HG03342 (cell line): ENCODE measurements at regions not wholly inside any gene's neighbourhood (a gene's known extent, or its start where the extent isn't known, plus 50 kb on each side); places are given as distances from the start of the nearest gene placed in this dataset.
"Not testable (repeated sequence)": the region's sequence is repeated elsewhere in the genome, so short reads cannot be mapped to it uniquely, and the experiment has no call there.

Experiments
- ATAC-seq: cut with Tn5 transposase; IDR thresholded peaks from one replicate; pipeline ENCODE4 v1.9.1; 2021; ENCODE audit warnings: mild to moderate bottlenecking, moderate library complexity; ENCODE audit not compliant: unreplicated experiment

GRCh38 chr17:69669441-69670178, 255.1 kb downstream of the MAP2K6 start:
- ATAC-seq, result no peak

DNA sequence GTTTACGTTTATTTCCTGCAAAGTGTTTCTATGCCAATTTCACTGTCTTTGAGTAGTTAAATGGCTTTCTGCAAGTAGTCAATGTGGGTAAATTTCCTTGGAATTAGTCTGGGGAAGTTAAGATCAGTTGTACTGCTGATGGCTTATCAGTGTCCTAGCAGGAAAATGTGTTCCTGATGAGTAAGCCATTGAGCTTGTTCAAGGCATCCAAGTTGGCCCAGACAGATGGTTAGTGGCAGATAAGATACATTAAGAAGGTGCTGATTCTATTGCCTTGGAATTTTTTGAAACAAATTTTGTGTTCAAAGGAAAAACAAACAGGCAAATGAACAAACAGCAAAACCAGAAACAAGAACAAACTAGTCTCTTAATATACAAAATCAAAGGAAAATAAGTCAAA, 258.4 kb downstream of the MAP2K6 start:
- ATAC-seq, result no peak

DNA sequence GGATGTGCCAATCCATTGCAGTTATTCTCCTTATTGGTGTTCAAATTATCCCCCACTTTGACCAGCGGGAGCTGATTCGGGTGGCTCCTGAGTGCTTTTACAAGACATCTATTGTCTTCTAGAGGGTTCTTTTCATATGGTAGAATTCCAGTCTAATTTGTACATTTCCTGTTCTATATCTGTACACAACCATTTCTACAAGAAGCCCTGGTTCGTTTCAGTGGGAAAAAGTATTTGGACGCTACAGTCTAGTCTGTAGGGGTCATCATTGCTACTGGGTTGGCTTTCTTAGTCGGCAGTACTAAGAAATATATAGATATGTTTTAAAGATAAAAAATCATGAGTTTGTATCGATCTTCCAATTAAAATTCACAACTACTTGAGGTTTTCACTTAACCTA, 262.6 kb downstream of the MAP2K6 start:
- ATAC-seq, result no peak

GRCh38 chr17:69678206-69678605, 263.7 kb downstream of the MAP2K6 start:
- ATAC-seq, result no peak

DNA sequence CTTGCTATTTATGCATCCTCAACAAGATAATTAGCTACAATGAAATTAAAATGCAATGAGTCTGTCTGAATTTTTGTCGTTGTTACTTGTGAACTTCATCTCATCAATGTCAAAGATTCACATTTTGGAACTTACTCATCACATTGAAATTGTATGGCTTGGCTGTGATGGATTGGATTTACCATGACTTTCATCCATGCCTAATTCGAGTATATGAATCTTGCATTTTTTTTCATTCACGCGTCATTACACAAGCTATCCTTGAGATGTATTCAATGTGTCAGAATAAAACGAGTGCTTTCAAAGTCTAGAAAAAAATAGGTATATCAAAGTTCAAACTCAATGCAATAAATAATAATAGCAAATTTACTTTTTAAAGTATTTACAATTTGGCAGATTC, 265.3 kb downstream of the MAP2K6 start:
- ATAC-seq, result no peak

DNA sequence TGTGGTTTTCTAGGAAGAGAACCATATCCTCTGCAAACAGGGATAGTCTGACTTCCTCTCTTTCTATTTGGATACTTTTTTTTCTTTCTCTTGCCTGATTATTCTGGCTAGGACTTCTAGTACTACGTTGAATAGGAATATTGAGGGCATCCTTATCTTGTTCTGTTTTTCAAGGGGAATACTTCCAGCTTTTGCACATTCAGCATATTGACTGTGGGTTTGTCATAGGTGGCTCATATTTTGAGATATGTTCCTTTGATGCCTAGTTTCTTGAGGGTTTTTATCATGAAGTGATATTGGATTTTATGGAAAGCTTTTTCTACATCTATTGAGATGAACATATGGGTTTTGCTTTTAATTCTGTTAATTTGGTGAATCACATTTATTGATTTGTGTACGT, 269.8 kb downstream of the MAP2K6 start:
- no peak for ATAC-seq

- ATAC-seq, result not testable (repeated sequence)
These were observed 270.7 kb downstream of the MAP2K6 start for GRCh38 chr17:69685150-69685549.

DNA sequence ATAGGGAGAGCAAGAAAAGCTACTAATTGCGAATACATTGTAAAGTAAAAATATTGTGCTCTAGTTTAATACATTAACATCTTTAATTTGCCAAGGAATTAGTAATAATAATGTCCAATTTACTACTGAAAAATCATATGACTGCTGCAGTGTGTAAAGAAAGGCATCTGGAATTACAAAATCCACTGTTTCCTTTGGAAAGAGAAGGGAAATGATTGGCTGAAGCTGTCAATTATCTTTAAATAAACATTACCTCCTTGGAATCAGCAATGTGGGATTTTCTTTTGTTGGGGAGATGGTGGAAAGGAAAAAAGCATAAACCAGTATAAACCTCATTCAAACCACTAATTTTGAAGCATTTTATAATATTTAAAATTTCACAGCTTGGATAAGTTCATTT, 276.0 kb downstream of the MAP2K6 start:
- no peak for ATAC-seq

DNA sequence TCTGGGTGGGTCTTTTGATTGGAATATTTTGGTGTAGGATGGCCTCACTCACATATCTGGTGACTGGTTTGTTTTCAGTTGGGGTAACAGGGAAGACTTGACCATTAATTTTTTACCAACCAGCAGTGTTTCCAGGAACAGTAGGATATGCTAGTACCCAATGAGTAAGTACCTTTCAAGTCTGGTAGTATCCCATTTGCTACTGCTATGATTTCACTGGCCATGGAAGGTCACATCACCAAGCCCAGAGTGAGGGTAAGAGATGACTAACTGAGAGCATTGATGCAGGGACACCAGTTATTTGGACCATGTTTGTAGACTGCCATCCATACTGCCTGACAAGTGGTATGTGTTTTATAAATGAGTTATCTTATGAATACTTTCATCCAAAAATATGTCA, 277.7 kb downstream of the MAP2K6 start:
- ATAC-seq, result no peak

DNA sequence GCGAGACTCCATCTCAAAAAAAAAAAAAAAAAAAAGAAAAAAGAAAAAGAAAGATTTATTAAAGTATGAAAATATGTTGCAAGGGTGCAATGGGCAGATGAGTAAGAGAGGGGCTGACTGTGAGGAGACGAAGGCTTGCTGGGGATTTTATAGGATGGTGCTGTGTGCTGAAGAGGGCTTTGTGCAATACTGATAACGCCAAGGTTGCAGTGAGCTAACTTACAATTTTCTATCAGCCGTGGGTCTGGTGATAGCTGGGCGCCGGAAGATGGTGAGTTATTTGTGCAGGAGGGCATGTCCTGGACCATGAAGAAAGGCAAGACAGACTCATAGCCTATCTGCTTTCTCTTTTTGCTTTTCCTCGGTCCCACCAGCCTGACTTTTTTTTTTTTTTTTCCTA, 281.1 kb downstream of the MAP2K6 start:
- no peak for ATAC-seq

DNA sequence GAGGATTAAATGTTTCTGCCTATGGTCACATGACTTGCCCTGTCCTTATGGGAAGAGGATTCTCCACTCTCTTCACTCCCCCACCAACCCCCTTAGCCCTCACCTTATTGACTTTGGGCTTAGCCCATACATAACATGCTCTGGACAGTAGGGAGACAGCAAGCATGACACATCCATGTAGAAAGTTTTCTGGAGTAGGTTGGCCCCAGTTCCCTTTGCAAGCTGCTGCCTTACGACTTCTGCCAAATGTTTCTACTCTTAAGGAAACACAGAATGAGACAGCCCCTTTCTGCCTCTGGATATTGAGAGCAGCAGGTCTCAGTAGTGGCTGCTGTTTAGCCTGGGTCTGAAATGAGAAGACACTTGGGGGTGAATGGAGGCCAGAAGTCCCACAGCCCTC, 282.2 kb downstream of the MAP2K6 start:
- no peak for ATAC-seq

- not testable (repeated sequence) for ATAC-seq
These were observed 283.9 kb downstream of the MAP2K6 start for GRCh38 chr17:69698352-69698751.

DNA sequence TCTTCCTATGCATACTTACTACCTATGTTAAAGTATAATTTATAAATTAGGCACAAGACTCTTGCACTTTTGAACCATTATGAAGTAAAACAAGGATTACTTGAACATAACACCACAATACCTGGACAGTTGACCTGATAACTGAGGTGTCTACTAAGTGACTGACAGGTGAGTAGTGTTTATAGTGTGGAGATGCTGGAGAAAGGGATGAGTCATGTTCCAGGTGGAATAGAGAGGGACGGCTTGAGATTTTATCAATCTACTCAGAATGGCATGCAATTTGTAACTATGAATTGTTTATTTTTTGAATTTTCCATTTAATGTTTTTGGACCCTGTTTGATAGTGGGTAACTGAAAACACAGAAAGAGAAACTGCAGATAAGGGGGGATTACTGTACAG, 287.6 kb downstream of the MAP2K6 start:
- ATAC-seq, result no peak

- ATAC-seq, result no peak
These were observed 289.3 kb downstream of the MAP2K6 start for GRCh38 chr17:69703751-69704150.

GRCh38 chr17:69704935-69705334, 290.4 kb downstream of the MAP2K6 start:
- no peak for ATAC-seq

- ATAC-seq, result no peak
These were observed 291.6 kb downstream of the MAP2K6 start for GRCh38 chr17:69706127-69706526.

GRCh38 chr17:69709441-69709840, 294.9 kb downstream of the MAP2K6 start:
- ATAC-seq, result no peak

DNA sequence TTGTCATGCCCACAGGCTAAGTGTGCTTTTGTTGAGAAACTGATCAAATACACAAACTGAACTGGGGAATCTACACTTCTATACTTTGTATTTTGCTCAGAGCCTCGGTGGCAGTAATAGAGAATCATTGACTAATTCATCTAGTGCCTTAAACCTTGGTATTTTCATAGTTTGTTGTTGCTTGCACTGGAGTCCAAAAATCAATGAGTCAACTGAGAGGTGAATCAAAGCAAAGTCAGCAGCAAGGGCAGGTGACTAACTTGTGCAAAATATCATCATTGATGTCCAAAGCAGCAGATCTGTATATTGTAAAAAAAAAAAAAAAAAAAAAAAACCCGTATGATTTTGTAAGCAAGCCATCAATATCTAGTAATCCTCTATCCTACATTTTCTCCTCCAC, 296.4 kb downstream of the MAP2K6 start:
- ATAC-seq, result no peak

GRCh38 chr17:69711541-69711940, 297.0 kb downstream of the MAP2K6 start:
- no peak for ATAC-seq

GRCh38 chr17:69712801-69713311, 298.4 kb downstream of the MAP2K6 start:
- no peak for ATAC-seq

DNA sequence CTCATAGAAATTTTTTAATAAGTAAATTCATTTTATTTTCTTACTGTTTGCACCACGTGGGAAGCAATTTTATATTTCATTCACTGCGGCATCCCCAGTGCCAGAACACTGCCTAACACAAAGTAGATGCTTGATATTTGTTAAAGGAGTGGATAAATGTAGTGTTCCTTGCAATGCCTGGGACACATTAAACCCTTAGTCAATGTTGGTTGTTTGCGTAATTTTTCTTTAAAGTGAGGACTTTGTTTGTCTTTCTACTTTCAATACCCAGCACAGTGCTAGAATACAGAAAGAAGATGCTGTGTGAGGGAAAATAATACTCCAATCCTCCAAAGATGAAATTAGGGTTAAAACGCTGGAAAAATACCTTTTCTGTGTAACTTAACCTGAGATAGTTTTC, 299.3 kb downstream of the MAP2K6 start:
- no peak for ATAC-seq

- no peak for ATAC-seq
These were observed 300.2 kb downstream of the MAP2K6 start for GRCh38 chr17:69714669-69715068.

DNA sequence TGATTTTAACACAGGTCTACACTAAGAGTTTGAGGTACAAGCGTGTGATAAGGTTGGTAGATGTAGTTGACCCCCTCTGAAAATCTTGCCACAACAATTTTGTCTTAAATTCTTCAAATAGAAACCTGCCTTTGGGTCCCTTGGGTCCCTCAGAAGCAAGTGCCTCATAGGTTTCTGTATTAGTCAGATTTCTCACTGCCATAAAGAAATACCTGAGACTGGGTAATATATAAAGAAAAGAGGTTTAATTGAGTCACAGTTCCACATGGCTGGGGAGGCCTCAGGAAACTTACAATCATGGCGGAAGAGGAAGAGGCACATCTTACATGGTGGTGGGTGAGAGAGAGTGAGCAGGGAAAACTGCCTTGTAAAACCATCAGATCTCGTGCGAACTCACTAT, 301.2 kb downstream of the MAP2K6 start:
- ATAC-seq, result no peak
